GM12878 (cell line): ENCODE measurements at regions not wholly inside any gene's neighbourhood (a gene's known extent, or its start where the extent isn't known, plus 50 kb on each side); places are given as distances from the start of the nearest gene placed in this dataset.

ENCODE experiments used
- CTCF ChIP-seq, 3 experiments: IDR thresholded peaks in 2 of 3; conservative IDR thresholded peaks in 1 of 3; 2 replicates each; pipeline ENCODE4 v1.5.1; 2011; ENCODE audit warnings: low read depth in 3 of 3, low read length in 3 of 3, mild to moderate bottlenecking in 3 of 3, control low read depth in 2 of 3, moderate library complexity in 2 of 3, inconsistent platforms in 1 of 3, mixed read lengths in 1 of 3; ENCODE audit not compliant: control insufficient read depth in 2 of 3, insufficient read depth in 1 of 3; ENCODE audit errors: extremely low read depth in 1 of 3
- EZH2 ChIP-seq: IDR thresholded peaks from 2 replicates; pipeline ENCODE4 v1.6.1; 2012; ENCODE audit warnings: low read depth, mild to moderate bottlenecking, control low read depth, inconsistent platforms, low read length, borderline replicate concordance; ENCODE audit not compliant: control insufficient read depth
- NFYB ChIP-seq: IDR thresholded peaks from 2 replicates; pipeline ENCODE4 v1.6.1; 2011; ENCODE audit warnings: low read depth, mild to moderate bottlenecking, low read length, improper control_type of control experiment, moderate library complexity; ENCODE audit not compliant: insufficient read depth
- PAX8 ChIP-seq: fragments of 450-650 bp; IDR thresholded peaks from 2 replicates; pipeline ENCODE4 v1.6.1; 2017; ENCODE audit warnings: mild to moderate bottlenecking, moderate library complexity
- SREBF2 ChIP-seq: IDR thresholded peaks from 2 replicates; pipeline ENCODE4 v1.6.1; 2012; ENCODE audit warnings: mild to moderate bottlenecking, low read length
- TCF12 ChIP-seq: IDR thresholded peaks from 2 replicates; pipeline ENCODE4 v1.6.1; 2011; ENCODE audit warnings: low read depth, mild to moderate bottlenecking, low read length
- ZNF274 ChIP-seq: IDR thresholded peaks from one replicate; pipeline ENCODE4 v1.8.0; 2011; ENCODE audit not compliant: insufficient read length, insufficient read depth
- ZNF592 ChIP-seq: fragments of 450-650 bp; IDR thresholded peaks from 2 replicates; pipeline ENCODE4 v1.6.1; 2017; ENCODE audit warnings: mild to moderate bottlenecking, moderate library complexity
- ZZZ3 ChIP-seq: IDR thresholded peaks from 2 replicates; pipeline ENCODE4 v1.6.1; 2011; ENCODE audit warnings: low read depth; ENCODE audit not compliant: control insufficient read depth, insufficient read length

- TF ChIP-seq NFYB (no peak), SREBF2 (no peak), CTCF (IDR thresholded peaks at IDR 0.05 in 2 of 3, conservative IDR thresholded peaks at IDR 0.05 in 1 of 3; ENCODE audit: control insufficient read depth in 2 of 3, extremely low read depth in 1 of 3, insufficient read depth in 1 of 3, low read depth in 3 of 3, low read length in 3 of 3) (no peak), PAX8 (no peak), ZZZ3 (no peak), ZNF592 (no peak), EZH2 (no peak), TCF12 (no peak), ZNF274 (no peak)
These were observed 373.0 kb upstream of the HTR2C start for GRCh38 chrX:114210879-114211278.
